SK-N-SH (cell line): ENCODE measurements at regions not wholly inside any gene's neighbourhood (a gene's known extent, or its start where the extent isn't known, plus 50 kb on each side); places are given as distances from the start of the nearest gene placed in this dataset.
"Not testable (repeated sequence)": the region's sequence is repeated elsewhere in the genome, so short reads cannot be mapped to it uniquely, and the experiment has no call there.

Source experiments
- CTCF ChIA-PET: fragments of 300-600, 350-600 bp; formaldehyde crosslinking; extraction: SDS; loops from one replicate; lab custom pipeline; 2021; lab: Yijun Ruan, JAX
- POLR2A ChIA-PET: fragments of 350-600 bp; sonication (Branson Sonifier 250); formaldehyde crosslinking; extraction: SDS; loops from one replicate; lab custom pipeline; 2020; ENCODE audit warnings: antibody characterized with exemption, inconsistent platforms; lab: Yijun Ruan, JAX
- DNase-seq: peaks from one replicate; pipeline ENCODE4 v3.0.0; 2012
- H2AFZ ChIP-seq: fragments of 200-600 bp; sonication (generic); 2 replicates; pipeline ENCODE4 v1.8.1; 2016; ENCODE audit warnings: antibody characterized with exemption, mild to moderate bottlenecking, low read depth
- H3F3A ChIP-seq: fragments of 200-600 bp; sonication (generic); replicated peaks from 2 replicates; pipeline ENCODE3; 2016; ENCODE audit warnings: antibody characterized with exemption, mild to moderate bottlenecking; ENCODE audit not compliant: insufficient read depth
- H3K27ac ChIP-seq, 2 experiments: fragments of 200-500 bp in 1 of 2; fragments of 200-600 bp in 1 of 2; sonication (Bioruptor generic) in 1 of 2; sonication (generic), shearing (Covaris generic) in 1 of 2; 2 replicates each; pipeline versions ENCODE4 v1.5.1 to v1.6.1; 2014 to 2016; ENCODE audit warnings: low read depth in 2 of 2, inconsistent platforms in 1 of 2, low read length in 1 of 2, mild to moderate bottlenecking in 1 of 2, mixed read lengths in 1 of 2
- H3K27me3 ChIP-seq: fragments of 200-600 bp; sonication (generic), shearing (Covaris generic); 2 replicates; pipeline ENCODE4 v1.6.1; 2016; ENCODE audit warnings: mixed run types; ENCODE audit not compliant: insufficient read depth
- H3K36me3 ChIP-seq, 2 experiments: fragments of 200-500 bp in 1 of 2; fragments of 200-600 bp in 1 of 2; sonication (Bioruptor generic) in 1 of 2; sonication (generic) in 1 of 2; replicated peaks in 1 of 2; 2 replicates each; pipeline versions ENCODE3 to v1.5.1; 2014 to 2016; ENCODE audit warnings: low read length in 1 of 2, mild to moderate bottlenecking in 1 of 2; ENCODE audit not compliant: insufficient read depth in 2 of 2, control insufficient read depth in 1 of 2
- H3K4me1 ChIP-seq, 2 experiments: fragments of 200-500 bp in 1 of 2; fragments of 200-600 bp in 1 of 2; sonication (Bioruptor generic) in 1 of 2; sonication (generic), shearing (Covaris generic) in 1 of 2; 2 replicates each; pipeline versions ENCODE4 v1.5.1 to v1.6.1; 2014 to 2016; ENCODE audit warnings: low read depth in 1 of 2, low read length in 1 of 2, mixed run types in 1 of 2; ENCODE audit not compliant: insufficient read depth in 2 of 2, control insufficient read depth in 1 of 2
- H3K4me2 ChIP-seq: fragments of 200-600 bp; sonication (generic), shearing (Covaris generic); 2 replicates; pipeline ENCODE4 v1.6.1; 2017; ENCODE audit warnings: mixed run types
- H3K4me3 ChIP-seq, 2 experiments: fragments of 200-500 bp in 1 of 2; fragments of 200-600 bp in 1 of 2; sonication (Bioruptor generic) in 1 of 2; sonication (generic), shearing (Covaris generic) in 1 of 2; 2 replicates each; pipeline versions ENCODE4 v1.5.1 to v1.8.1; 2014 to 2016; ENCODE audit warnings: low read depth in 2 of 2, inconsistent platforms in 1 of 2, low read length in 1 of 2, mild to moderate bottlenecking in 1 of 2, mixed read lengths in 1 of 2, moderate library complexity in 1 of 2
- H3K79me2 ChIP-seq: fragments of 200-600 bp; sonication (generic); 2 replicates; pipeline ENCODE4 v1.8.1; 2017; ENCODE audit warnings: mild to moderate bottlenecking; ENCODE audit not compliant: insufficient read depth
- H3K9ac ChIP-seq: fragments of 200-600 bp; sonication (generic); 2 replicates; pipeline ENCODE4 v1.6.1; 2017; ENCODE audit warnings: mixed run types
- H3K9me2 ChIP-seq: fragments of 200-600 bp; sonication (generic); 2 replicates; pipeline ENCODE4 v1.6.1; 2017; ENCODE audit warnings: mixed run types
- H3K9me3 ChIP-seq: fragments of 200-600 bp; sonication (generic); 2 replicates; pipeline ENCODE4 v1.6.1; 2017; ENCODE audit warnings: mixed run types, mild to moderate bottlenecking, moderate library complexity
- H4K20me1 ChIP-seq: fragments of 200-600 bp; sonication (generic); 2 replicates; pipeline ENCODE4 v1.6.1; 2017; ENCODE audit warnings: mild to moderate bottlenecking, mixed run types; ENCODE audit not compliant: insufficient read depth
- ELF1 ChIP-seq: IDR thresholded peaks from 2 replicates; pipeline ENCODE4 v1.4.0; 2012
- EP300 ChIP-seq, 2 experiments: IDR thresholded peaks; 2 replicates each; pipeline versions ENCODE4 v1.4.0 to v1.6.1; 2012; ENCODE audit warnings: borderline replicate concordance in 1 of 2, low read depth in 1 of 2, low read length in 1 of 2
- NFIC ChIP-seq: IDR thresholded peaks from 2 replicates; pipeline ENCODE4 v1.4.0; 2012; ENCODE audit warnings: borderline replicate concordance
- RAD21 ChIP-seq: IDR thresholded peaks from 2 replicates; pipeline ENCODE4 v1.6.1; 2012; ENCODE audit warnings: mild to moderate bottlenecking, low read length
- RFX5 ChIP-seq: IDR thresholded peaks from 2 replicates; pipeline ENCODE4 v1.6.1; 2012; ENCODE audit warnings: mild to moderate bottlenecking, improper control_type of control experiment, low read length
- SMC3 ChIP-seq: IDR thresholded peaks from 2 replicates; pipeline ENCODE4 v1.6.1; 2012; ENCODE audit warnings: low read depth, low read length, improper control_type of control experiment
- TEAD4 ChIP-seq: IDR thresholded peaks from 2 replicates; pipeline ENCODE4 v1.4.0; 2012; ENCODE audit warnings: mild to moderate bottlenecking, borderline replicate concordance; ENCODE audit not compliant: insufficient read depth
- WGBS: methylation state at CpG from one replicate; pipeline ENCODE4 v1.1.6; 2017; ENCODE audit warnings: low lambda C conversion rate; 5-methylcytosine and 5-hydroxymethylcytosine counted together
- TF ChIP-seq, protein P1 (sequence below): IDR thresholded peaks from 2 replicates; pipeline ENCODE4 v1.4.0; 2012; ENCODE audit warnings: low read depth
- TF ChIP-seq, protein P2 (sequence below): fragments of 150-350 bp; IDR thresholded peaks from 2 replicates; pipeline ENCODE4 v1.6.1; 2016; ENCODE audit warnings: mild to moderate bottlenecking, low read depth, low read length

DNA sequence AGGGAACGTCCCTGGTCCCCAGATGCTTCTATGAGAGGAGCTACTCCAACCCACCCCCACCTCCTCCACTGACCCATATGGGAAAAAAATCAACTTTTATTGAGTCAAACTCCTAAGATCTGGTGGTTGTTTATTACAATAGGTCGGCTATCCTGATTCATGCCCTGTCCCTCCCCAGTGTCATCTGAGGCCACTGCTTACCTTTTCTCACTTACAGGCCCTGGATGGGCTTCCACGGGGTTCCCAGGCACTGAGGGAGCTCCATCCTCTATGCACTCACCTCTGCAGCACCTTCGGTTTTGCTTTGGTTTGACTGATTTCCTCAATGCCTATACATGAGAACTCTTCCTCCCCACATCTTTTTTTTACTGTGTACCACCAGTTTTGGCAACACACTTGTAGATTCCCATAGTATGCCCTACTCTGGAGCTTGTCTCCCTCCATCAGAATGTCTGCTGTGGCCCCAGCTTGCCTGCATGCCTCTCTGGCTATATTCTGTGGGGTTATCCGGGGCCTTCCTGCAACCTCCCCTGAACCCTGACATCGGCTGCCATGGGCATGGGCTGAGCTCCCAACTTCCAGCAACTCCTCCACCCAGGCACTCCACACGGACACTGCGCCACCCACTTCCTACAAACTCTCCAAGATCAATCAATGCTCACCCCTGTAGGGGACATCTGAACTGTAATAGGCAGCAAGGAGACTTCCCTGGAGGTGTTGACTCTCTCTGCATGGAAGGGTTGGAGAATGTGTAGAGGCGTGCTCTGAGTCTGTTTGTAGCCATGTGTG, 236.1 kb downstream of the VAPA start (continued):
- TF ChIP-seq EP300 (IDR thresholded peaks at IDR 0.05; ENCODE audit: borderline replicate concordance in 1 of 2, low read depth in 1 of 2, low read length in 1 of 2): no peak
- TF ChIP-seq SMC3: no peak
- no peak for TF ChIP-seq RFX5
- TF ChIP-seq TEAD4: no peak

- CTCF ChIA-PET, H3K4me2 ChIP-seq, DNase-seq, H3K4me1 ChIP-seq, H3K79me2 ChIP-seq, H3K27me3 ChIP-seq, H3K36me3 ChIP-seq, H3K9me2 ChIP-seq, H2AFZ ChIP-seq, H3K27ac ChIP-seq, H4K20me1 ChIP-seq, H3K9ac ChIP-seq, POLR2A ChIA-PET, H3K4me3 ChIP-seq, H3F3A ChIP-seq, H3K9me3 ChIP-seq: not testable (repeated sequence)
- WGBS: 37% methylated on average over 13 of the region's 17 CpGs
Measured at GRCh38 chr18:10150576-10150975, 236.8 kb downstream of the VAPA start.

DNA sequence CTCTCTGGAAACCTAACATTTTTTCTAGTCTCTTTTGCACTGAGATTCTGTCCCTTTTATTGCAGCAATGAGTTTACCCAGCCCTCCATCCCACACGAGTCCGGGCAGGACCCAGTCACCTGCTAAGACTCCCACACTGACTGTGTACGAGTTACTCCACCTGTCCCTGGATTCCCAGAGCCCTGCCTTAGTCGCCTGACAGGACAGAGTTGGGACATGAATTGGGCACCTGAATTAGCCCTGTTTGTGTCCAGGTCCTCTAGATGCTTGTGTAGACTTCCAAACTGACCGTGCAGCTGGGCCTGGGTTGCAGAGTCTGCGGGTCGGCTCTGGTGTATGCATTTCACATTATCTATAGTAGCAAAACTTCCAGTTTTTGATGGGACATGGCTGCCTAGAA, 238.7 kb downstream of the VAPA start:
- CTCF ChIA-PET: interaction anchor here (1.3 kb wide), 1 partner anchor 14 kb away, joined by 3 read pairs; no protein-coding TSS in a partner anchor
- H3K27ac ChIP-seq: no peak overlapping the region
- TF ChIP-seq NFIC (no peak), ELF1 (no peak), RAD21 (no peak)
- TF ChIP-seq, protein P1, sequence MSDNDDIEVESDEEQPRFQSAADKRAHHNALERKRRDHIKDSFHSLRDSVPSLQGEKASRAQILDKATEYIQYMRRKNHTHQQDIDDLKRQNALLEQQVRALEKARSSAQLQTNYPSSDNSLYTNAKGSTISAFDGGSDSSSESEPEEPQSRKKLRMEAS: no peak
- TF ChIP-seq, protein P2, sequence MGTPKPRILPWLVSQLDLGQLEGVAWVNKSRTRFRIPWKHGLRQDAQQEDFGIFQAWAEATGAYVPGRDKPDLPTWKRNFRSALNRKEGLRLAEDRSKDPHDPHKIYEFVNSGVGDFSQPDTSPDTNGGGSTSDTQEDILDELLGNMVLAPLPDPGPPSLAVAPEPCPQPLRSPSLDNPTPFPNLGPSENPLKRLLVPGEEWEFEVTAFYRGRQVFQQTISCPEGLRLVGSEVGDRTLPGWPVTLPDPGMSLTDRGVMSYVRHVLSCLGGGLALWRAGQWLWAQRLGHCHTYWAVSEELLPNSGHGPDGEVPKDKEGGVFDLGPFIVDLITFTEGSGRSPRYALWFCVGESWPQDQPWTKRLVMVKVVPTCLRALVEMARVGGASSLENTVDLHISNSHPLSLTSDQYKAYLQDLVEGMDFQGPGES: no peak
- TF ChIP-seq, all 33 proteins: peak for 0
- H3K4me3 ChIP-seq: no peak overlapping the region
- no peaks in the 10 kb centered on the region for H3F3A ChIP-seq
- H3K79me2 ChIP-seq: no peaks in the 10 kb centered on the region
- H3K36me3 ChIP-seq: no peaks in the 10 kb centered on the region
- H3K9me3 ChIP-seq: no peaks in the 10 kb centered on the region
- no peak overlapping the region for H3K9ac ChIP-seq
- H4K20me1 ChIP-seq: no peaks in the 10 kb centered on the region
- no peaks in the 10 kb centered on the region for H3K4me1 ChIP-seq
- POLR2A ChIA-PET: no interaction called here
- no peak for DNase-seq
- H3K27me3 ChIP-seq: no peaks in the 10 kb centered on the region; the same call in 1 of the 2 replicates
- WGBS: 31% methylated on average over 4 of the region's 7 CpGs
- no peaks in the 10 kb centered on the region for H3K9me2 ChIP-seq
- no peak overlapping the region for H3K4me2 ChIP-seq
- H2AFZ ChIP-seq: no peak overlapping the region
